K562 (cell line): ENCODE measurements at regions not wholly inside any gene's neighbourhood (a gene's known extent, or its start where the extent isn't known, plus 50 kb on each side); places are given as distances from the start of the nearest gene placed in this dataset.

ENCODE experiments used
- ATAC-seq: fragments of 200-7000 bp; cut with Tn5 transposase; 3 replicates; pipeline ENCODE4 v1.9.1; 2020; ENCODE audit warnings: moderate library complexity
- BruUV-seq: library from RNA; stranded (reverse); fragments of 400-500 nt; replicated peaks from 2 replicates; lab custom pipeline; 2021; lab: Mats Ljungman, UMichigan
- CTCF ChIA-PET: fragments of 300-600 bp; formaldehyde crosslinking; extraction: SDS; loops from one replicate; lab custom pipeline; 2021; ENCODE audit warnings: low intra/inter-chr PET ratio; lab: Yijun Ruan, JAX
- POLR2A ChIA-PET: fragments of 300-600, 350-650 bp; sonication (Branson Sonifier 250); formaldehyde crosslinking; extraction: SDS; loops from one replicate; lab custom pipeline; 2021; ENCODE audit warnings: antibody characterized with exemption, inconsistent platforms; lab: Yijun Ruan, JAX
- DNase-seq, 4 experiments: peaks; one replicate each; pipeline versions ENCODE4 v3.0.0 to v3.0.0-alpha.2; 2011 to 2018; ENCODE audit warnings: low spot score in 3 of 4, mixed read lengths in 3 of 4; ENCODE audit errors: extremely low read depth in 1 of 4
- FAIRE-seq: peaks from 2 replicates; lab custom pipeline; 2011; peaks lifted over from hg19 to GRCh38; lab: Jason Lieb, UNC
- H2AFZ ChIP-seq: 2 replicates; pipeline ENCODE4 v1.6.0; 2011; ENCODE audit warnings: low read depth, low read length, control low read depth, inconsistent platforms
- H3K27ac ChIP-seq: fragments of 200-600 bp; 3 replicates; pipeline ENCODE4 v1.8.0; 2011; ENCODE audit warnings: low read depth, mild to moderate bottlenecking, control low read depth, inconsistent platforms, low read length, moderate library complexity, mixed read lengths; ENCODE audit errors: extremely low read depth
- H3K27me3 ChIP-seq, 2 experiments: fragments of 300-600 bp in 1 of 2; 2 replicates in 1 of 2; 3 replicates in 1 of 2; pipeline versions ENCODE4 v1.6.0 to v1.8.0; 2011; ENCODE audit warnings: inconsistent platforms in 2 of 2, low read length in 2 of 2, mild to moderate bottlenecking in 1 of 2, mixed read lengths in 1 of 2, moderate library complexity in 1 of 2; ENCODE audit not compliant: control insufficient read depth in 2 of 2, insufficient read depth in 2 of 2
- H3K36me3 ChIP-seq: fragments of 300-600 bp; 3 replicates; pipeline ENCODE4 v1.8.0; 2011; ENCODE audit warnings: mild to moderate bottlenecking, low read length, inconsistent platforms; ENCODE audit not compliant: control insufficient read depth, insufficient read depth
- H3K4me1 ChIP-seq, 2 experiments: fragments of 200-600 bp in 1 of 2; replicated peaks in 1 of 2; 2 replicates in 1 of 2; 3 replicates in 1 of 2; pipeline versions ENCODE4 v1.5.1 to v1.8.0; 2011; ENCODE audit warnings: inconsistent platforms in 2 of 2, low read length in 2 of 2, mild to moderate bottlenecking in 1 of 2, mixed read lengths in 1 of 2, moderate library complexity in 1 of 2; ENCODE audit not compliant: control insufficient read depth in 2 of 2, insufficient read depth in 2 of 2
- H3K4me2 ChIP-seq: 2 replicates; pipeline ENCODE4 v1.6.1; 2011; ENCODE audit warnings: low read length, control low read depth, inconsistent platforms, mixed read lengths; ENCODE audit not compliant: insufficient read depth
- H3K4me3 ChIP-seq: fragments of 200-600 bp; sonication (generic), shearing (Covaris generic); 2 replicates; pipeline ENCODE4 v1.5.1; 2016; ENCODE audit warnings: control low read depth, inconsistent platforms
- H3K79me2 ChIP-seq: fragments of 200-600 bp; 3 replicates; pipeline ENCODE4 v1.8.0; 2011; ENCODE audit warnings: low read length, inconsistent platforms; ENCODE audit not compliant: control insufficient read depth, insufficient read depth
- H3K9ac ChIP-seq, 2 experiments: 2 replicates each; pipeline versions ENCODE4 v1.6.0 to v1.6.1; 2011; ENCODE audit warnings: low read depth in 2 of 2, low read length in 2 of 2, control low read depth in 1 of 2, inconsistent platforms in 1 of 2, mild to moderate bottlenecking in 1 of 2, mixed read lengths in 1 of 2; ENCODE audit not compliant: insufficient read depth in 1 of 2
- H3K9me1 ChIP-seq: one replicate; pipeline ENCODE4 v1.6.0; 2011; ENCODE audit warnings: inconsistent platforms, mild to moderate bottlenecking, low read length, moderate library complexity; ENCODE audit not compliant: control insufficient read depth, insufficient read depth
- H3K9me3 ChIP-seq: replicated peaks from 2 replicates; pipeline ENCODE4 v1.5.1; 2011; ENCODE audit warnings: low read depth, low read length, inconsistent platforms; ENCODE audit not compliant: control insufficient read depth, insufficient read depth
- H4K20me1 ChIP-seq: replicated peaks from 2 replicates; pipeline ENCODE4 v1.6.1; 2011; ENCODE audit warnings: low read length, inconsistent platforms, mixed read lengths; ENCODE audit not compliant: control insufficient read depth, insufficient read depth
- FOS ChIP-seq: IDR thresholded peaks from 3 replicates; pipeline ENCODE4 v1.6.1; 2011; ENCODE audit not compliant: insufficient read length; ENCODE audit errors: extremely low read depth
- HCFC1 ChIP-seq: IDR thresholded peaks from 2 replicates; pipeline ENCODE4 v1.6.1; 2012; ENCODE audit warnings: low read depth, low read length, improper control_type of control experiment
- MXI1 ChIP-seq: IDR thresholded peaks from 2 replicates; pipeline ENCODE4 v1.6.1; 2011; ENCODE audit warnings: low read depth, mild to moderate bottlenecking, improper control_type of control experiment, low read length
- POLR2A ChIP-seq: fragments of 450-650 bp; conservative IDR thresholded peaks from 2 replicates; pipeline ENCODE4 v1.6.1; 2016
- STAT5A ChIP-seq: IDR thresholded peaks from 2 replicates; pipeline ENCODE4 v1.6.1; 2012; ENCODE audit warnings: low read length, inconsistent platforms, borderline replicate concordance
- TFE3 ChIP-seq: fragments of 450-650 bp; formaldehyde crosslinking; IDR thresholded peaks from 2 replicates; pipeline ENCODE4 v1.4.0; 2020; ENCODE audit warnings: mild to moderate bottlenecking, mixed read lengths
- XRCC4 ChIP-seq: IDR thresholded peaks from one replicate; pipeline ENCODE4 v1.6.1; 2011; ENCODE audit not compliant: insufficient read depth, insufficient read length; ENCODE audit errors: extremely low read depth
- ZBTB8A ChIP-seq: fragments of 450-650 bp; IDR thresholded peaks from 2 replicates; pipeline ENCODE4 v1.6.1; 2018; ENCODE audit warnings: mild to moderate bottlenecking, moderate library complexity; ENCODE audit not compliant: partially characterized antibody
- ZFP36 ChIP-seq: fragments of 150-350 bp; IDR thresholded peaks from 2 replicates; pipeline ENCODE4 v1.6.1; 2018; ENCODE audit warnings: low read length, low read depth; ENCODE audit not compliant: partially characterized antibody
- ZKSCAN8 ChIP-seq: fragments of 200-800 bp; sonication (Bioruptor generic); IDR thresholded peaks from 2 replicates; pipeline ENCODE4 v1.6.1; 2016; ENCODE audit warnings: missing genetic modification characterization, missing compliant biosample characterization
- WGBS: fragments of 100-300 bp; shearing (Covaris generic); methylation state at CpG from one replicate; pipeline ENCODE4 v1.1.6; 2016; ENCODE audit warnings: low coverage, mixed read lengths; ENCODE audit not compliant: insufficient coverage; ENCODE audit errors: missing lambda C conversion rate; 5-methylcytosine and 5-hydroxymethylcytosine counted together
- in situ Hi-C: fragments of 300-500 bp; cut with MboI; formaldehyde crosslinking; loops from 4 replicates; pipeline ENCODE4 v1.15.0; 2018; ENCODE audit warnings: inconsistent platforms, mixed read lengths
- intact Hi-C: fragments of 100-400 bp; cut with micrococcal nuclease; formaldehyde crosslinking; loops from 2 replicates; pipeline ENCODE4 v1.14.2; 2022
- TF ChIP-seq, protein P1 (sequence below): sonication (generic); formaldehyde crosslinking; IDR thresholded peaks from 2 replicates; pipeline ENCODE4 v1.8.0; 2022; ENCODE audit warnings: mild to moderate bottlenecking, missing genetic modification reagents
- TF ChIP-seq, protein P2 (sequence below): sonication (generic); formaldehyde crosslinking; IDR thresholded peaks from 2 replicates; pipeline ENCODE4 v1.4.0; 2020; ENCODE audit warnings: mild to moderate bottlenecking, missing genetic modification reagents
- TF ChIP-seq, protein P3 (sequence below): fragments of 250-450 bp; sonication (Bioruptor Pico); IDR thresholded peaks from 2 replicates; pipeline ENCODE4 v1.6.1; 2021; ENCODE audit warnings: mild to moderate bottlenecking
- TF ChIP-seq, protein P4 (sequence below): fragments of 450-650 bp; IDR thresholded peaks from 2 replicates; pipeline ENCODE4 v1.7.1; 2018; ENCODE audit warnings: mild to moderate bottlenecking, low read depth; ENCODE audit not compliant: partially characterized antibody

DNA sequence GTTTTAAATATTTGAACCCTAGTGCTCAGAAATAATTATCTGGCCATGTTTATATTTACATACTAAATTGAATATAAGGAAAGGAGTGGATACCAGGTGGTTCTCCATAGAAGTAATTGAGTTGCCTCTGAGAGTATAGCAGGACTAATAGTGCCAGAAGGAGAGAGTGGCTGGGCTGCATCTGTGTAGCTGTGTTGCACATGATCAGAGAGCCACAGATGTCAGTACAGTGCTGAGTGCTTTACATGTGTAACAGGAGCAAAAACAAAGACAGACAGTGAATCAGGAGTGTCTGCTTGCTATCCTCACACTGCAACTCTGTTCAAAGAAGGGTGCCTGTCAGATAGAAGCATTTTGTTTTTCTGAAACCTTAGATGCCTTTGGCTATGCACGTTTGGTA, 353.9 kb upstream of the PAPPA start (continued):
- TF ChIP-seq, protein P1, sequence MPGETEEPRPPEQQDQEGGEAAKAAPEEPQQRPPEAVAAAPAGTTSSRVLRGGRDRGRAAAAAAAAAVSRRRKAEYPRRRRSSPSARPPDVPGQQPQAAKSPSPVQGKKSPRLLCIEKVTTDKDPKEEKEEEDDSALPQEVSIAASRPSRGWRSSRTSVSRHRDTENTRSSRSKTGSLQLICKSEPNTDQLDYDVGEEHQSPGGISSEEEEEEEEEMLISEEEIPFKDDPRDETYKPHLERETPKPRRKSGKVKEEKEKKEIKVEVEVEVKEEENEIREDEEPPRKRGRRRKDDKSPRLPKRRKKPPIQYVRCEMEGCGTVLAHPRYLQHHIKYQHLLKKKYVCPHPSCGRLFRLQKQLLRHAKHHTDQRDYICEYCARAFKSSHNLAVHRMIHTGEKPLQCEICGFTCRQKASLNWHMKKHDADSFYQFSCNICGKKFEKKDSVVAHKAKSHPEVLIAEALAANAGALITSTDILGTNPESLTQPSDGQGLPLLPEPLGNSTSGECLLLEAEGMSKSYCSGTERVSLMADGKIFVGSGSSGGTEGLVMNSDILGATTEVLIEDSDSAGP = no peak
- TF ChIP-seq FOS (no peak), TFE3 (CRISPR knock-in tag) (no peak)
- TF ChIP-seq, protein P2, sequence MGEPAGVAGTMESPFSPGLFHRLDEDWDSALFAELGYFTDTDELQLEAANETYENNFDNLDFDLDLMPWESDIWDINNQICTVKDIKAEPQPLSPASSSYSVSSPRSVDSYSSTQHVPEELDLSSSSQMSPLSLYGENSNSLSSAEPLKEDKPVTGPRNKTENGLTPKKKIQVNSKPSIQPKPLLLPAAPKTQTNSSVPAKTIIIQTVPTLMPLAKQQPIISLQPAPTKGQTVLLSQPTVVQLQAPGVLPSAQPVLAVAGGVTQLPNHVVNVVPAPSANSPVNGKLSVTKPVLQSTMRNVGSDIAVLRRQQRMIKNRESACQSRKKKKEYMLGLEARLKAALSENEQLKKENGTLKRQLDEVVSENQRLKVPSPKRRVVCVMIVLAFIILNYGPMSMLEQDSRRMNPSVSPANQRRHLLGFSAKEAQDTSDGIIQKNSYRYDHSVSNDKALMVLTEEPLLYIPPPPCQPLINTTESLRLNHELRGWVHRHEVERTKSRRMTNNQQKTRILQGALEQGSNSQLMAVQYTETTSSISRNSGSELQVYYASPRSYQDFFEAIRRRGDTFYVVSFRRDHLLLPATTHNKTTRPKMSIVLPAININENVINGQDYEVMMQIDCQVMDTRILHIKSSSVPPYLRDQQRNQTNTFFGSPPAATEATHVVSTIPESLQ (CRISPR knock-in tag) = no peak

DNA sequence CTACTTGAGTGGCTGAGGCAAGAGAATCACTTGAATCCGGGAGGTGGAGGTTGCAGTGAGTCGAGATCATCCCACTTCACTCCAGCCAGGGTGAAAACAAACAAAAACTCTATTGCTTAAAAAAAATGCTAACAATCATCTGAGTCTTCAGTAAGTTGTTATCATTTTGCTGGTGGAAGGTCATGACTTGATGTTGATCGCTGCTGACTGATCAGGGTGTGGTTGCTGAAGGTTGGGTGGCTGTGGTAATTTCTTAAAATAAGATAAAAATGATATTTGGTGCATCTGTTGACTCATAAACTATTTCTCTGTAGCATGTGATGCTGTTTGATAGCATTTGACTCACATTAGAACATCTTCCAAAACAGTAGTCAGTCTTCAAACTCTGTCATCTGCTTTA, 349.4 kb upstream of the PAPPA start:
- in situ Hi-C loops = no loop called here
- no peaks in the 10 kb centered on the region for H3K79me2 ChIP-seq
- no peaks in the 10 kb centered on the region for H3K4me1 ChIP-seq
- no peak overlapping the region for H3K4me3 ChIP-seq
- no peaks in the 10 kb centered on the region for H4K20me1 ChIP-seq
- H3K9ac ChIP-seq = no peak overlapping the region
- WGBS = 7% methylated on average over 3 of the region's 3 CpGs
- H3K9me3 ChIP-seq = no peaks in the 10 kb centered on the region
- ChIA-PET POLR2A (no interaction called here), CTCF (no interaction called here)
- no peak overlapping the region for H2AFZ ChIP-seq
- no peaks in the 10 kb centered on the region for H3K36me3 ChIP-seq
- intact Hi-C loops = no loop called here
- H3K27ac ChIP-seq = no peak overlapping the region
- H3K27me3 ChIP-seq = no peaks in the 10 kb centered on the region
- BruUV-seq = no TSS peak
- no peaks in the 10 kb centered on the region for H3K9me1 ChIP-seq
- H3K4me2 ChIP-seq = no peak overlapping the region
- ATAC-seq = no peak
- no peak for DNase-seq
- no peak for FAIRE-seq
- no peak for TF ChIP-seq POLR2A
- TF ChIP-seq, protein P3, sequence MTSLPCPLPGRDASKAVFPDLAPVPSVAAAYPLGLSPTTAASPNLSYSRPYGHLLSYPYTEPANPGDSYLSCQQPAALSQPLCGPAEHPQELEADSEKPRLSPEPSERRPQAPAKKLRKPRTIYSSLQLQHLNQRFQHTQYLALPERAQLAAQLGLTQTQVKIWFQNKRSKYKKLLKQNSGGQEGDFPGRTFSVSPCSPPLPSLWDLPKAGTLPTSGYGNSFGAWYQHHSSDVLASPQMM (CRISPR knock-in tag) = no peak
- TF ChIP-seq HCFC1 = no peak
- no peak for TF ChIP-seq MXI1
- TF ChIP-seq ZFP36 = no peak
- no peak for TF ChIP-seq ZBTB8A
- no peak for TF ChIP-seq XRCC4
- TF ChIP-seq ZKSCAN8 (CRISPR knock-in tag) = no peak
- TF ChIP-seq, protein P4, sequence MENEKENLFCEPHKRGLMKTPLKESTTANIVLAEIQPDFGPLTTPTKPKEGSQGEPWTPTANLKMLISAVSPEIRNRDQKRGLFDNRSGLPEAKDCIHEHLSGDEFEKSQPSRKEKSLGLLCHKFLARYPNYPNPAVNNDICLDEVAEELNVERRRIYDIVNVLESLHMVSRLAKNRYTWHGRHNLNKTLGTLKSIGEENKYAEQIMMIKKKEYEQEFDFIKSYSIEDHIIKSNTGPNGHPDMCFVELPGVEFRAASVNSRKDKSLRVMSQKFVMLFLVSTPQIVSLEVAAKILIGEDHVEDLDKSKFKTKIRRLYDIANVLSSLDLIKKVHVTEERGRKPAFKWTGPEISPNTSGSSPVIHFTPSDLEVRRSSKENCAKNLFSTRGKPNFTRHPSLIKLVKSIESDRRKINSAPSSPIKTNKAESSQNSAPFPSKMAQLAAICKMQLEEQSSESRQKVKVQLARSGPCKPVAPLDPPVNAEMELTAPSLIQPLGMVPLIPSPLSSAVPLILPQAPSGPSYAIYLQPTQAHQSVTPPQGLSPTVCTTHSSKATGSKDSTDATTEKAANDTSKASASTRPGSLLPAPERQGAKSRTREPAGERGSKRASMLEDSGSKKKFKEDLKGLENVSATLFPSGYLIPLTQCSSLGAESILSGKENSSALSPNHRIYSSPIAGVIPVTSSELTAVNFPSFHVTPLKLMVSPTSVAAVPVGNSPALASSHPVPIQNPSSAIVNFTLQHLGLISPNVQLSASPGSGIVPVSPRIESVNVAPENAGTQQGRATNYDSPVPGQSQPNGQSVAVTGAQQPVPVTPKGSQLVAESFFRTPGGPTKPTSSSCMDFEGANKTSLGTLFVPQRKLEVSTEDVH = no peak
- TF ChIP-seq STAT5A = no peak
